ENCODE measurements at regions not wholly inside any gene's neighbourhood (a gene's known extent, or its start where the extent isn't known, plus 50 kb on each side); places are given as distances from the start of the nearest gene placed in this dataset.
"Not testable (repeated sequence)": the region's sequence is repeated elsewhere in the genome, so short reads cannot be mapped to it uniquely, and the experiment has no call there.

- Histone ChIP-seq H3K79me2 (no peaks in the 10 kb centered on the region), H3K4me3 (no peak overlapping the region), H3K4me2 (no peak overlapping the region), H3K4me1 (ENCODE audit: insufficient read depth) (no peaks in the 10 kb centered on the region), H3K9me2 (replicated peaks; ENCODE audit: insufficient read depth) (no peaks in the 10 kb centered on the region), H3K9me3 (ENCODE audit: low read depth) (no peaks in the 10 kb centered on the region), H3K27me3 (no peaks in the 10 kb centered on the region), H3K27ac (no peak overlapping the region), H4K20me1 (ENCODE audit: insufficient read depth, poor library complexity, severe bottlenecking) (no peaks in the 10 kb centered on the region), H2AFZ (no peak overlapping the region), H3K36me3 (replicated peaks; ENCODE audit: insufficient read depth, low read depth) (no peaks in the 10 kb centered on the region)
- no peak for TF ChIP-seq EZH2 (IDR thresholded peaks at IDR 0.05; ENCODE audit: borderline replicate concordance)
- no peak for TF ChIP-seq EZH2phosphoT487 (IDR thresholded peaks at IDR 0.05; ENCODE audit: low read depth, severe bottlenecking, unreplicated experiment)
- no peak for TF ChIP-seq CTCF (IDR thresholded peaks at IDR 0.05; ENCODE audit: poor library complexity)
- DNase-seq (ENCODE audit: low spot score): no peak
Measured at GRCh38 chr13:59404331-59404730, 759.4 kb downstream of the DIAPH3 start.

GRCh38 chr13:59407251-59407650 lies 756.5 kb downstream of the DIAPH3 start:
- not testable (repeated sequence) for H3K36me3 ChIP-seq (replicated peaks; ENCODE audit: insufficient read depth, low read depth); H4K20me1 ChIP-seq (ENCODE audit: insufficient read depth, poor library complexity, severe bottlenecking); H3K9me3 ChIP-seq (ENCODE audit: low read depth); H3K27ac ChIP-seq; H3K4me2 ChIP-seq; H3K4me3 ChIP-seq; H2AFZ ChIP-seq; H3K9me2 ChIP-seq (replicated peaks; ENCODE audit: insufficient read depth); H3K79me2 ChIP-seq; H3K27me3 ChIP-seq; H3K4me1 ChIP-seq (ENCODE audit: insufficient read depth); DNase-seq (ENCODE audit: low spot score)
- WGBS (ENCODE audit: low lambda C conversion rate, missing lambda C conversion rate): 93% methylated on average over 2 of the region's 2 CpGs

GRCh38 chr13:59408738-59409137 lies 755.0 kb downstream of the DIAPH3 start:
- no peaks in the 10 kb centered on the region for H3K9me2 ChIP-seq (replicated peaks; ENCODE audit: insufficient read depth)
- H3K27ac ChIP-seq: no peak overlapping the region
- DNase-seq (ENCODE audit: low spot score): no peak
- no peak overlapping the region for H3K4me2 ChIP-seq
- 82% methylated on average over 5 of the region's 5 CpGs for WGBS (ENCODE audit: low lambda C conversion rate, missing lambda C conversion rate)
- no peak overlapping the region for H3K4me3 ChIP-seq
- H2AFZ ChIP-seq: no peak overlapping the region
- H3K36me3 ChIP-seq (replicated peaks; ENCODE audit: insufficient read depth, low read depth): no peaks in the 10 kb centered on the region
- H3K79me2 ChIP-seq: no peaks in the 10 kb centered on the region
- no peaks in the 10 kb centered on the region for H3K9me3 ChIP-seq (ENCODE audit: low read depth)
- no peaks in the 10 kb centered on the region for H3K4me1 ChIP-seq (ENCODE audit: insufficient read depth)
- no peaks in the 10 kb centered on the region for H3K27me3 ChIP-seq
- TF ChIP-seq CTCF (IDR thresholded peaks at IDR 0.05; ENCODE audit: poor library complexity): no peak
- TF ChIP-seq EZH2phosphoT487 (IDR thresholded peaks at IDR 0.05; ENCODE audit: low read depth, severe bottlenecking, unreplicated experiment): no peak
- no peak for TF ChIP-seq EZH2 (IDR thresholded peaks at IDR 0.05; ENCODE audit: borderline replicate concordance)
- no peaks in the 10 kb centered on the region for H4K20me1 ChIP-seq (ENCODE audit: insufficient read depth, poor library complexity, severe bottlenecking)

GRCh38 chr13:59409211-59409610 lies 754.5 kb downstream of the DIAPH3 start:
- Histone ChIP-seq H3K27me3 (no peaks in the 10 kb centered on the region), H3K9me3 (ENCODE audit: low read depth) (no peaks in the 10 kb centered on the region), H3K4me3 (no peak overlapping the region), H3K36me3 (replicated peaks; ENCODE audit: insufficient read depth, low read depth) (no peaks in the 10 kb centered on the region), H3K27ac (no peak overlapping the region), H3K4me2 (no peak overlapping the region), H4K20me1 (ENCODE audit: insufficient read depth, poor library complexity, severe bottlenecking) (no peaks in the 10 kb centered on the region), H2AFZ (no peak overlapping the region), H3K4me1 (ENCODE audit: insufficient read depth) (no peaks in the 10 kb centered on the region), H3K79me2 (no peaks in the 10 kb centered on the region), H3K9me2 (replicated peaks; ENCODE audit: insufficient read depth) (no peaks in the 10 kb centered on the region)
- 40% methylated on average over 2 of the region's 2 CpGs for WGBS (ENCODE audit: low lambda C conversion rate, missing lambda C conversion rate)
- DNase-seq (ENCODE audit: low spot score): peak; percentile 38
- TF ChIP-seq EZH2 (IDR thresholded peaks at IDR 0.05; ENCODE audit: borderline replicate concordance) (no peak), CTCF (IDR thresholded peaks at IDR 0.05; ENCODE audit: poor library complexity) (no peak), EZH2phosphoT487 (IDR thresholded peaks at IDR 0.05; ENCODE audit: low read depth, severe bottlenecking, unreplicated experiment) (no peak)

All from hepatocyte (in vitro differentiated cells).